SK-N-SH treated with all-trans-retinoic acid at 6 μM for 48 hours (cell line): ENCODE measurements at regions not wholly inside any gene's neighbourhood (a gene's known extent, or its start where the extent isn't known, plus 50 kb on each side); places are given as distances from the start of the nearest gene placed in this dataset.

ENCODE experiments used
- TF ChIP-seq, protein P1 (sequence below): fragments of 250-450 bp; sonication (Bioruptor Pico); IDR thresholded peaks from 2 replicates; pipeline ENCODE4 v1.5.0; 2020; ENCODE audit warnings: mild to moderate bottlenecking, moderate library complexity
- TF ChIP-seq, protein P2 (sequence below): fragments of 250-450 bp; sonication (Bioruptor Pico); IDR thresholded peaks from 2 replicates; pipeline ENCODE4 v1.8.0; 2020; ENCODE audit warnings: mild to moderate bottlenecking, moderate library complexity, borderline replicate concordance

DNA sequence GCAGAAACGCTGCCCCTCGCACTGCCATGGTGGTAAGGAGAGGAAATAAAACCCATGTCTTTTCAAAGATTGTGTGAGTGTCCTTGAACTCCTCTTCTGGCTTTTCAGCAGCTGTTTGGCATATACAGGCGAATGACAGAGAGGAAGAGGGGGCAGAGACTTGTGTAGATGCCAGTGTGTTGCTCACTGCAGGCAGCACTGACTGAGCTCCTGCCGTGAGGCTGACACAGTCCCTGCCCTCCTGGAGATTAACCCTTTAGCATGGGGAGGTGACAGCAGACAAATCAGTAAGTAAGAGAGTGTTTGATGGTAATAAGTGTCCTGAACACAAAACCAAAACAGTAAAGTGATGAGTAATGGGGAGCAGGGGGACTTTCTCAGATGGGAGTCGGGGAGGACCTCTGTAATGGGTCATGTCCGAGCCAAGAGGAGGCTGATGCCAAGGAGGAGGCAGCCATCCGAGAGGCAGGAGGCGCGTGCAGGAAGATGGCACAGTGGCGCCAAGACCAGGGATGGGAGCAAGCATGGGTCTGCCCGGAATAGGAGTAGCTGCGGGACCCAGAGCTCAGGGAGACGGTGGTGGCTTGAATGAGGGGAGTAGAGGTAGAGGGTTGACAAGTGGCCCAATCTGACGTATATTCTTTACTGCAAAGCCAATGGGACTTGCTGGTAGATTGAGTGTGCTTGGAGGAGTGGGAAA lies 182.2 kb downstream of the FOXO1 start:
- TF ChIP-seq, protein P1, sequence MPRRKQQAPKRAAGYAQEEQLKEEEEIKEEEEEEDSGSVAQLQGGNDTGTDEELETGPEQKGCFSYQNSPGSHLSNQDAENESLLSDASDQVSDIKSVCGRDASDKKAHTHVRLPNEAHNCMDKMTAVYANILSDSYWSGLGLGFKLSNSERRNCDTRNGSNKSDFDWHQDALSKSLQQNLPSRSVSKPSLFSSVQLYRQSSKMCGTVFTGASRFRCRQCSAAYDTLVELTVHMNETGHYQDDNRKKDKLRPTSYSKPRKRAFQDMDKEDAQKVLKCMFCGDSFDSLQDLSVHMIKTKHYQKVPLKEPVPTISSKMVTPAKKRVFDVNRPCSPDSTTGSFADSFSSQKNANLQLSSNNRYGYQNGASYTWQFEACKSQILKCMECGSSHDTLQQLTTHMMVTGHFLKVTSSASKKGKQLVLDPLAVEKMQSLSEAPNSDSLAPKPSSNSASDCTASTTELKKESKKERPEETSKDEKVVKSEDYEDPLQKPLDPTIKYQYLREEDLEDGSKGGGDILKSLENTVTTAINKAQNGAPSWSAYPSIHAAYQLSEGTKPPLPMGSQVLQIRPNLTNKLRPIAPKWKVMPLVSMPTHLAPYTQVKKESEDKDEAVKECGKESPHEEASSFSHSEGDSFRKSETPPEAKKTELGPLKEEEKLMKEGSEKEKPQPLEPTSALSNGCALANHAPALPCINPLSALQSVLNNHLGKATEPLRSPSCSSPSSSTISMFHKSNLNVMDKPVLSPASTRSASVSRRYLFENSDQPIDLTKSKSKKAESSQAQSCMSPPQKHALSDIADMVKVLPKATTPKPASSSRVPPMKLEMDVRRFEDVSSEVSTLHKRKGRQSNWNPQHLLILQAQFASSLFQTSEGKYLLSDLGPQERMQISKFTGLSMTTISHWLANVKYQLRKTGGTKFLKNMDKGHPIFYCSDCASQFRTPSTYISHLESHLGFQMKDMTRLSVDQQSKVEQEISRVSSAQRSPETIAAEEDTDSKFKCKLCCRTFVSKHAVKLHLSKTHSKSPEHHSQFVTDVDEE = no peak
- TF ChIP-seq, protein P2, sequence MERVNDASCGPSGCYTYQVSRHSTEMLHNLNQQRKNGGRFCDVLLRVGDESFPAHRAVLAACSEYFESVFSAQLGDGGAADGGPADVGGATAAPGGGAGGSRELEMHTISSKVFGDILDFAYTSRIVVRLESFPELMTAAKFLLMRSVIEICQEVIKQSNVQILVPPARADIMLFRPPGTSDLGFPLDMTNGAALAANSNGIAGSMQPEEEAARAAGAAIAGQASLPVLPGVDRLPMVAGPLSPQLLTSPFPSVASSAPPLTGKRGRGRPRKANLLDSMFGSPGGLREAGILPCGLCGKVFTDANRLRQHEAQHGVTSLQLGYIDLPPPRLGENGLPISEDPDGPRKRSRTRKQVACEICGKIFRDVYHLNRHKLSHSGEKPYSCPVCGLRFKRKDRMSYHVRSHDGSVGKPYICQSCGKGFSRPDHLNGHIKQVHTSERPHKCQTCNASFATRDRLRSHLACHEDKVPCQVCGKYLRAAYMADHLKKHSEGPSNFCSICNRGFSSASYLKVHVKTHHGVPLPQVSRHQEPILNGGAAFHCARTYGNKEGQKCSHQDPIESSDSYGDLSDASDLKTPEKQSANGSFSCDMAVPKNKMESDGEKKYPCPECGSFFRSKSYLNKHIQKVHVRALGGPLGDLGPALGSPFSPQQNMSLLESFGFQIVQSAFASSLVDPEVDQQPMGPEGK (CRISPR knock-in tag) = no peak
